H1 (cell line): ENCODE measurements at regions not wholly inside any gene's neighbourhood (a gene's known extent, or its start where the extent isn't known, plus 50 kb on each side); places are given as distances from the start of the nearest gene placed in this dataset.

Source experiments
- ASH2L ChIP-seq: fragments of 200-600, 300-600 bp; sonication (generic); IDR thresholded peaks from one replicate; pipeline ENCODE4 v1.7.1; 2017; ENCODE audit warnings: low read length
- TF ChIP-seq, protein P1 (sequence below), 3 experiments: IDR thresholded peaks; 1 replicate in 2 of 3; 2 replicates in 1 of 3; pipeline versions ENCODE4 v1.5.1 to v1.6.1; 2011; ENCODE audit warnings: low read length in 3 of 3, mild to moderate bottlenecking in 3 of 3, inconsistent platforms in 2 of 3, low read depth in 1 of 3, moderate library complexity in 1 of 3; ENCODE audit not compliant: insufficient read depth in 1 of 3; ENCODE audit errors: control extremely low read depth in 1 of 3

DNA sequence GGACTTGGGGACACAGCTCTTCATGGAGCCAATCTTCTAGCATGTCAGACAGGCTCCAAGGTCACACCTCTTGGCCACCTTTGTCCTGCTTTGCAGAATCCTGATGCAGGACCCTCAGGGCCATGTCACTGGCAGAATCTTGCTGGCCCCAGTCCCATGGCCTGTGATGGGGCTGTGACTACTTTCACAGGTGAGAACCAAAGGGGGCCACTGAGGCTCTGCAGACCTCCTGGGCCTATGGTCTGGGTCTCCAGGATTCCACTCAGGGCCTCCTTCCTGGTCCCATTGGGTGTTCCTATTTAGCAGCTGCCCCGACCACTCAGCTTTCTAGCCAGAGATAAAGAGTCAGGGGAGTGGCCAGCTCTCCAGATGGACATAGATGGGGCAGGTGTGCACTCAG, 238.7 kb downstream of the MATN1 start (continued):
- TF ChIP-seq, protein P1, sequence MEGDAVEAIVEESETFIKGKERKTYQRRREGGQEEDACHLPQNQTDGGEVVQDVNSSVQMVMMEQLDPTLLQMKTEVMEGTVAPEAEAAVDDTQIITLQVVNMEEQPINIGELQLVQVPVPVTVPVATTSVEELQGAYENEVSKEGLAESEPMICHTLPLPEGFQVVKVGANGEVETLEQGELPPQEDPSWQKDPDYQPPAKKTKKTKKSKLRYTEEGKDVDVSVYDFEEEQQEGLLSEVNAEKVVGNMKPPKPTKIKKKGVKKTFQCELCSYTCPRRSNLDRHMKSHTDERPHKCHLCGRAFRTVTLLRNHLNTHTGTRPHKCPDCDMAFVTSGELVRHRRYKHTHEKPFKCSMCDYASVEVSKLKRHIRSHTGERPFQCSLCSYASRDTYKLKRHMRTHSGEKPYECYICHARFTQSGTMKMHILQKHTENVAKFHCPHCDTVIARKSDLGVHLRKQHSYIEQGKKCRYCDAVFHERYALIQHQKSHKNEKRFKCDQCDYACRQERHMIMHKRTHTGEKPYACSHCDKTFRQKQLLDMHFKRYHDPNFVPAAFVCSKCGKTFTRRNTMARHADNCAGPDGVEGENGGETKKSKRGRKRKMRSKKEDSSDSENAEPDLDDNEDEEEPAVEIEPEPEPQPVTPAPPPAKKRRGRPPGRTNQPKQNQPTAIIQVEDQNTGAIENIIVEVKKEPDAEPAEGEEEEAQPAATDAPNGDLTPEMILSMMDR (IDR thresholded peaks at IDR 0.05; ENCODE audit: control extremely low read depth in 1 of 3, insufficient read depth in 1 of 3, low read depth in 1 of 3, low read length in 3 of 3), result no peak
- TF ChIP-seq ASH2L, result no peak
